GM23338 (cell line): ENCODE measurements at regions not wholly inside any gene's neighbourhood (a gene's known extent, or its start where the extent isn't known, plus 50 kb on each side); places are given as distances from the start of the nearest gene placed in this dataset.

ENCODE experiments used
- ATAC-seq: fragments of 200-7000 bp; cut with Tn5 transposase; 3 replicates; pipeline ENCODE4 v1.9.1; 2020
- DNase-seq: peaks from one replicate; pipeline ENCODE4 v3.0.0-alpha.2; 2015; ENCODE audit warnings: low spot score
- H2AFZ ChIP-seq: fragments of 200-600 bp; sonication (generic); 2 replicates; pipeline ENCODE4 v1.8.0; 2016; ENCODE audit warnings: antibody characterized with exemption, mild to moderate bottlenecking, moderate library complexity
- H3F3A ChIP-seq: fragments of 200-600 bp; sonication (generic); replicated peaks from 2 replicates; pipeline ENCODE4 v1.8.0; 2017; ENCODE audit warnings: antibody characterized with exemption, mixed run types, low read depth
- H3K27ac ChIP-seq: fragments of 200-600 bp; sonication (generic); 2 replicates; pipeline ENCODE4 v1.6.1; 2016; ENCODE audit warnings: low read depth
- H3K27me3 ChIP-seq: fragments of 200-600 bp; sonication (generic); 2 replicates; pipeline ENCODE4 v1.8.0; 2016; ENCODE audit warnings: mild to moderate bottlenecking, mixed run types, moderate library complexity; ENCODE audit not compliant: insufficient read depth
- H3K36me3 ChIP-seq: fragments of 200-600 bp; sonication (generic); 2 replicates; pipeline ENCODE4 v1.8.0; 2016; ENCODE audit warnings: mild to moderate bottlenecking; ENCODE audit not compliant: insufficient read depth
- H3K4me1 ChIP-seq: fragments of 200-600 bp; sonication (generic); 2 replicates; pipeline ENCODE4 v1.8.0; 2016; ENCODE audit warnings: mild to moderate bottlenecking, moderate library complexity; ENCODE audit not compliant: insufficient read depth
- H3K4me2 ChIP-seq: fragments of 200-600 bp; sonication (generic); 2 replicates; pipeline ENCODE4 v1.7.1; 2017; ENCODE audit warnings: mixed run types
- H3K4me3 ChIP-seq: fragments of 200-600 bp; sonication (generic); 2 replicates; pipeline ENCODE4 v1.6.1; 2016; ENCODE audit warnings: mixed run types
- H3K79me2 ChIP-seq: fragments of 200-600 bp; sonication (generic); replicated peaks from 2 replicates; pipeline ENCODE4 v1.8.0; 2017; ENCODE audit warnings: mild to moderate bottlenecking; ENCODE audit not compliant: insufficient read depth
- H3K9me2 ChIP-seq: fragments of 200-600 bp; sonication (generic); 2 replicates; pipeline ENCODE4 v1.8.0; 2017; ENCODE audit not compliant: insufficient read depth
- H4K20me1 ChIP-seq: fragments of 200-600 bp; sonication (generic); replicated peaks from 2 replicates; pipeline ENCODE4 v1.8.0; 2017; ENCODE audit warnings: mild to moderate bottlenecking; ENCODE audit not compliant: insufficient read depth
- H3K27ac Mint-ChIP-seq: 2 replicates; pipeline ENCODE4 v1.8.0; 2020; ENCODE audit warnings: inconsistent platforms, mild to moderate bottlenecking, moderate library complexity, mixed read lengths
- H3K27me3 Mint-ChIP-seq: 3 replicates; pipeline ENCODE4 v1.8.0; 2022; ENCODE audit warnings: low read depth, mild to moderate bottlenecking, moderate library complexity, mixed read lengths, inconsistent platforms; ENCODE audit not compliant: insufficient read depth, poor library complexity
- H3K36me3 Mint-ChIP-seq: 3 replicates; pipeline ENCODE4 v1.8.0; 2021; ENCODE audit warnings: low read depth, mild to moderate bottlenecking, inconsistent platforms, moderate library complexity, mixed read lengths
- H3K4me1 Mint-ChIP-seq: 3 replicates; pipeline ENCODE4 v1.8.0; 2020; ENCODE audit warnings: mild to moderate bottlenecking, inconsistent platforms, mixed read lengths
- H3K4me3 Mint-ChIP-seq: 3 replicates; pipeline ENCODE4 v1.8.0; 2021; ENCODE audit warnings: moderate library complexity, mild to moderate bottlenecking, inconsistent platforms, mixed read lengths
- H3K9me3 Mint-ChIP-seq: 3 replicates; pipeline ENCODE4 v1.8.0; 2020; ENCODE audit warnings: moderate library complexity, mild to moderate bottlenecking, inconsistent platforms, mixed read lengths
- EZH2 ChIP-seq: fragments of 200-600 bp; sonication (generic); IDR thresholded peaks from one replicate; pipeline ENCODE4 v1.8.0; 2017; ENCODE audit warnings: antibody characterized with exemption, mild to moderate bottlenecking, low read depth; ENCODE audit not compliant: unreplicated experiment
- JUNB ChIP-seq: IDR thresholded peaks from one replicate; pipeline ENCODE4 v1.6.1; 2016; ENCODE audit warnings: antibody characterized with exemption; ENCODE audit not compliant: unreplicated experiment
- POLR2AphosphoS5 ChIP-seq: IDR thresholded peaks from 2 replicates; pipeline ENCODE4 v1.6.1; 2016; ENCODE audit warnings: antibody characterized with exemption, low read depth
- ZNF331 ChIP-seq: fragments of 250-450 bp; sonication (Bioruptor Pico); IDR thresholded peaks from 2 replicates; pipeline ENCODE4 v1.5.0; 2020; ENCODE audit warnings: low read depth, mild to moderate bottlenecking, moderate library complexity
- TF ChIP-seq, protein P1 (sequence below): IDR thresholded peaks from 2 replicates; pipeline ENCODE4 v1.6.1; 2016; ENCODE audit warnings: antibody characterized with exemption
- TF ChIP-seq, protein P2 (sequence below), 2 experiments: fragments of 200-600 bp in 1 of 2; sonication (generic) in 1 of 2; conservative IDR thresholded peaks; 2 replicates each; pipeline versions ENCODE4 v1.5.1 to v1.6.1; 2016 to 2017; ENCODE audit warnings: antibody characterized with exemption in 2 of 2, low read depth in 2 of 2, mild to moderate bottlenecking in 2 of 2, moderate library complexity in 1 of 2
- TF ChIP-seq, protein P3 (sequence below): fragments of 250-450 bp; sonication (Bioruptor Pico); IDR thresholded peaks from 2 replicates; pipeline ENCODE4 v1.5.0; 2020; ENCODE audit warnings: mild to moderate bottlenecking, moderate library complexity
- TF ChIP-seq, protein P4 (sequence below): IDR thresholded peaks from one replicate; pipeline ENCODE4 v1.6.1; 2018; ENCODE audit warnings: antibody characterized with exemption; ENCODE audit not compliant: unreplicated experiment

DNA sequence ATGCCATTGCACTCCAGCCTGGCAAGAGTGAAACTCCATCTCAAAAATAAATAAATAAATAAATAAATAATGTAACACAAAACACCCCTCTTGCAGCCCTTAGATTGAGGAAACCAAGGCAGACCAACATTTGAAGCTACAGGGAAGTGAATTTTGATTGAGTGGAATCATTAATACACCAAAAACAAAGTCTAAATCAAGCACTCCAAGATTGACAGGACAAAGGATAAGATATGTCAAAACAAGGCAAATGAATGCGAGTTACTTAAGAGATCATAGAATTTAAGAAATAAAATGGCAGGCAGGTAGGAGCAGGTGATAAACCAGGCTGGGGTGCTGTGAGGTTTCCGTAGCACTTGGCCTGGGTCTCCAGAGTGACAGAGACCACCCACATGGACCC is 54.9 kb upstream of the RAB12 start:
- DNase-seq (no peak), ATAC-seq (no peak)
- no peaks in the 10 kb centered on the region for H3K27me3 ChIP-seq
- no peak overlapping the region for H2AFZ ChIP-seq
- H3K36me3 ChIP-seq, result no peaks in the 10 kb centered on the region
- Mint-ChIP-seq H3K4me1 (peaks cover 15% of the 10 kb centered on the region), H3K27me3 (peaks cover 7% of the 10 kb centered on the region), H3K9me3 (no peaks in the 10 kb centered on the region; the same call in 2 of the 3 replicates), H3K27ac (no peak overlapping the region), H3K4me3 (no peak overlapping the region), H3K36me3 (no peaks in the 10 kb centered on the region)
- H3F3A ChIP-seq, result no peaks in the 10 kb centered on the region
- no peaks in the 10 kb centered on the region for H3K9me2 ChIP-seq
- TF ChIP-seq, protein P1, sequence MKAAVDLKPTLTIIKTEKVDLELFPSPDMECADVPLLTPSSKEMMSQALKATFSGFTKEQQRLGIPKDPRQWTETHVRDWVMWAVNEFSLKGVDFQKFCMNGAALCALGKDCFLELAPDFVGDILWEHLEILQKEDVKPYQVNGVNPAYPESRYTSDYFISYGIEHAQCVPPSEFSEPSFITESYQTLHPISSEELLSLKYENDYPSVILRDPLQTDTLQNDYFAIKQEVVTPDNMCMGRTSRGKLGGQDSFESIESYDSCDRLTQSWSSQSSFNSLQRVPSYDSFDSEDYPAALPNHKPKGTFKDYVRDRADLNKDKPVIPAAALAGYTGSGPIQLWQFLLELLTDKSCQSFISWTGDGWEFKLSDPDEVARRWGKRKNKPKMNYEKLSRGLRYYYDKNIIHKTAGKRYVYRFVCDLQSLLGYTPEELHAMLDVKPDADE, result no peak
- TF ChIP-seq, protein P2, sequence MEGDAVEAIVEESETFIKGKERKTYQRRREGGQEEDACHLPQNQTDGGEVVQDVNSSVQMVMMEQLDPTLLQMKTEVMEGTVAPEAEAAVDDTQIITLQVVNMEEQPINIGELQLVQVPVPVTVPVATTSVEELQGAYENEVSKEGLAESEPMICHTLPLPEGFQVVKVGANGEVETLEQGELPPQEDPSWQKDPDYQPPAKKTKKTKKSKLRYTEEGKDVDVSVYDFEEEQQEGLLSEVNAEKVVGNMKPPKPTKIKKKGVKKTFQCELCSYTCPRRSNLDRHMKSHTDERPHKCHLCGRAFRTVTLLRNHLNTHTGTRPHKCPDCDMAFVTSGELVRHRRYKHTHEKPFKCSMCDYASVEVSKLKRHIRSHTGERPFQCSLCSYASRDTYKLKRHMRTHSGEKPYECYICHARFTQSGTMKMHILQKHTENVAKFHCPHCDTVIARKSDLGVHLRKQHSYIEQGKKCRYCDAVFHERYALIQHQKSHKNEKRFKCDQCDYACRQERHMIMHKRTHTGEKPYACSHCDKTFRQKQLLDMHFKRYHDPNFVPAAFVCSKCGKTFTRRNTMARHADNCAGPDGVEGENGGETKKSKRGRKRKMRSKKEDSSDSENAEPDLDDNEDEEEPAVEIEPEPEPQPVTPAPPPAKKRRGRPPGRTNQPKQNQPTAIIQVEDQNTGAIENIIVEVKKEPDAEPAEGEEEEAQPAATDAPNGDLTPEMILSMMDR (conservative IDR thresholded peaks at IDR 0.05; ENCODE audit: low read depth in 2 of 2), result no peak
- TF ChIP-seq, protein P3, sequence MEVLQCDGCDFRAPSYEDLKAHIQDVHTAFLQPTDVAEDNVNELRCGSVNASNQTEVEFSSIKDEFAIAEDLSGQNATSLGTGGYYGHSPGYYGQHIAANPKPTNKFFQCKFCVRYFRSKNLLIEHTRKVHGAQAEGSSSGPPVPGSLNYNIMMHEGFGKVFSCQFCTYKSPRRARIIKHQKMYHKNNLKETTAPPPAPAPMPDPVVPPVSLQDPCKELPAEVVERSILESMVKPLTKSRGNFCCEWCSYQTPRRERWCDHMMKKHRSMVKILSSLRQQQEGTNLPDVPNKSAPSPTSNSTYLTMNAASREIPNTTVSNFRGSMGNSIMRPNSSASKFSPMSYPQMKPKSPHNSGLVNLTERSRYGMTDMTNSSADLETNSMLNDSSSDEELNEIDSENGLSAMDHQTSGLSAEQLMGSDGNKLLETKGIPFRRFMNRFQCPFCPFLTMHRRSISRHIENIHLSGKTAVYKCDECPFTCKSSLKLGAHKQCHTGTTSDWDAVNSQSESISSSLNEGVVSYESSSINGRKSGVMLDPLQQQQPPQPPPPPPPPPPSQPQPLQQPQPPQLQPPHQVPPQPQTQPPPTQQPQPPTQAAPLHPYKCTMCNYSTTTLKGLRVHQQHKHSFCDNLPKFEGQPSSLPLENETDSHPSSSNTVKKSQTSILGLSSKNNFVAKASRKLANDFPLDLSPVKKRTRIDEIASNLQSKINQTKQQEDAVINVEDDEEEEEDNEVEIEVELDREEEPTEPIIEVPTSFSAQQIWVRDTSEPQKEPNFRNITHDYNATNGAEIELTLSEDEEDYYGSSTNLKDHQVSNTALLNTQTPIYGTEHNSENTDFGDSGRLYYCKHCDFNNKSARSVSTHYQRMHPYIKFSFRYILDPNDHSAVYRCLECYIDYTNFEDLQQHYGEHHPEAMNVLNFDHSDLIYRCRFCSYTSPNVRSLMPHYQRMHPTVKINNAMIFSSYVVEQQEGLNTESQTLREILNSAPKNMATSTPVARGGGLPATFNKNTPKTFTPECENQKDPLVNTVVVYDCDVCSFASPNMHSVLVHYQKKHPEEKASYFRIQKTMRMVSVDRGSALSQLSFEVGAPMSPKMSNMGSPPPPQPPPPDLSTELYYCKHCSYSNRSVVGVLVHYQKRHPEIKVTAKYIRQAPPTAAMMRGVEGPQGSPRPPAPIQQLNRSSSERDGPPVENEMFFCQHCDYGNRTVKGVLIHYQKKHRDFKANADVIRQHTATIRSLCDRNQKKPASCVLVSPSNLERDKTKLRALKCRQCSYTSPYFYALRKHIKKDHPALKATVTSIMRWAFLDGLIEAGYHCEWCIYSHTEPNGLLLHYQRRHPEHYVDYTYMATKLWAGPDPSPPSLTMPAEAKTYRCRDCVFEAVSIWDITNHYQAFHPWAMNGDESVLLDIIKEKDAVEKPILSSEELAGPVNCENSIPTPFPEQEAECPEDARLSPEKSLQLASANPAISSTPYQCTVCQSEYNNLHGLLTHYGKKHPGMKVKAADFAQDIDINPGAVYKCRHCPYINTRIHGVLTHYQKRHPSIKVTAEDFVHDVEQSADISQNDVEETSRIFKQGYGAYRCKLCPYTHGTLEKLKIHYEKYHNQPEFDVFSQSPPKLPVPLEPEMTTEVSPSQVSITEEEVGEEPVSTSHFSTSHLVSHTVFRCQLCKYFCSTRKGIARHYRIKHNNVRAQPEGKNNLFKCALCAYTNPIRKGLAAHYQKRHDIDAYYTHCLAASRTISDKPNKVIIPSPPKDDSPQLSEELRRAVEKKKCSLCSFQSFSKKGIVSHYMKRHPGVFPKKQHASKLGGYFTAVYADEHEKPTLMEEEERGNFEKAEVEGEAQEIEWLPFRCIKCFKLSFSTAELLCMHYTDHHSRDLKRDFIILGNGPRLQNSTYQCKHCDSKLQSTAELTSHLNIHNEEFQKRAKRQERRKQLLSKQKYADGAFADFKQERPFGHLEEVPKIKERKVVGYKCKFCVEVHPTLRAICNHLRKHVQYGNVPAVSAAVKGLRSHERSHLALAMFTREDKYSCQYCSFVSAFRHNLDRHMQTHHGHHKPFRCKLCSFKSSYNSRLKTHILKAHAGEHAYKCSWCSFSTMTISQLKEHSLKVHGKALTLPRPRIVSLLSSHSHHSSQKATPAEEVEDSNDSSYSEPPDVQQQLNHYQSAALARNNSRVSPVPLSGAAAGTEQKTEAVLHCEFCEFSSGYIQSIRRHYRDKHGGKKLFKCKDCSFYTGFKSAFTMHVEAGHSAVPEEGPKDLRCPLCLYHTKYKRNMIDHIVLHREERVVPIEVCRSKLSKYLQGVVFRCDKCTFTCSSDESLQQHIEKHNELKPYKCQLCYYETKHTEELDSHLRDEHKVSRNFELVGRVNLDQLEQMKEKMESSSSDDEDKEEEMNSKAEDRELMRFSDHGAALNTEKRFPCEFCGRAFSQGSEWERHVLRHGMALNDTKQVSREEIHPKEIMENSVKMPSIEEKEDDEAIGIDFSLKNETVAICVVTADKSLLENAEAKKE (CRISPR knock-in tag), result no peak
- TF ChIP-seq, protein P4, sequence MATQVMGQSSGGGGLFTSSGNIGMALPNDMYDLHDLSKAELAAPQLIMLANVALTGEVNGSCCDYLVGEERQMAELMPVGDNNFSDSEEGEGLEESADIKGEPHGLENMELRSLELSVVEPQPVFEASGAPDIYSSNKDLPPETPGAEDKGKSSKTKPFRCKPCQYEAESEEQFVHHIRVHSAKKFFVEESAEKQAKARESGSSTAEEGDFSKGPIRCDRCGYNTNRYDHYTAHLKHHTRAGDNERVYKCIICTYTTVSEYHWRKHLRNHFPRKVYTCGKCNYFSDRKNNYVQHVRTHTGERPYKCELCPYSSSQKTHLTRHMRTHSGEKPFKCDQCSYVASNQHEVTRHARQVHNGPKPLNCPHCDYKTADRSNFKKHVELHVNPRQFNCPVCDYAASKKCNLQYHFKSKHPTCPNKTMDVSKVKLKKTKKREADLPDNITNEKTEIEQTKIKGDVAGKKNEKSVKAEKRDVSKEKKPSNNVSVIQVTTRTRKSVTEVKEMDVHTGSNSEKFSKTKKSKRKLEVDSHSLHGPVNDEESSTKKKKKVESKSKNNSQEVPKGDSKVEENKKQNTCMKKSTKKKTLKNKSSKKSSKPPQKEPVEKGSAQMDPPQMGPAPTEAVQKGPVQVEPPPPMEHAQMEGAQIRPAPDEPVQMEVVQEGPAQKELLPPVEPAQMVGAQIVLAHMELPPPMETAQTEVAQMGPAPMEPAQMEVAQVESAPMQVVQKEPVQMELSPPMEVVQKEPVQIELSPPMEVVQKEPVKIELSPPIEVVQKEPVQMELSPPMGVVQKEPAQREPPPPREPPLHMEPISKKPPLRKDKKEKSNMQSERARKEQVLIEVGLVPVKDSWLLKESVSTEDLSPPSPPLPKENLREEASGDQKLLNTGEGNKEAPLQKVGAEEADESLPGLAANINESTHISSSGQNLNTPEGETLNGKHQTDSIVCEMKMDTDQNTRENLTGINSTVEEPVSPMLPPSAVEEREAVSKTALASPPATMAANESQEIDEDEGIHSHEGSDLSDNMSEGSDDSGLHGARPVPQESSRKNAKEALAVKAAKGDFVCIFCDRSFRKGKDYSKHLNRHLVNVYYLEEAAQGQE, result no peak
- TF ChIP-seq JUNB (no peak), EZH2 (no peak), POLR2AphosphoS5 (no peak), ZNF331 (CRISPR knock-in tag) (no peak)
- H3K4me3 ChIP-seq, result no peak overlapping the region
- no peak overlapping the region for H3K27ac ChIP-seq
- no peaks in the 10 kb centered on the region; the same call in 1 of the 2 replicates for H3K4me1 ChIP-seq
- H3K79me2 ChIP-seq, result no peaks in the 10 kb centered on the region
- no peak overlapping the region for H3K4me2 ChIP-seq
- H4K20me1 ChIP-seq, result no peaks in the 10 kb centered on the region
